H9 (cell line): ENCODE measurements at regions not wholly inside any gene's neighbourhood (a gene's known extent, or its start where the extent isn't known, plus 50 kb on each side); places are given as distances from the start of the nearest gene placed in this dataset.

Experiments
- DNase-seq: peaks from one replicate; pipeline ENCODE4 v3.0.0-alpha.2; 2017
- H2AFZ ChIP-seq: one replicate; pipeline ENCODE4 v1.6.1; 2013; ENCODE audit warnings: mild to moderate bottlenecking, low read length, control low read depth, moderate library complexity
- H2AK5ac ChIP-seq: 2 replicates; pipeline ENCODE4 v1.6.1; 2013; ENCODE audit warnings: low read length, control low read depth, mixed read lengths; ENCODE audit not compliant: insufficient read length
- H2BK120ac ChIP-seq: one replicate; pipeline ENCODE4 v1.6.1; 2013; ENCODE audit warnings: low read depth, mild to moderate bottlenecking, low read length, control low read depth, inconsistent platforms; ENCODE audit not compliant: poor library complexity, severe bottlenecking
- H2BK12ac ChIP-seq: 2 replicates; pipeline ENCODE4 v1.6.1; 2013; ENCODE audit warnings: low read length, control low read depth, mixed read lengths, low read depth; ENCODE audit not compliant: insufficient read length
- H2BK15ac ChIP-seq: 2 replicates; pipeline ENCODE4 v1.6.1; 2013; ENCODE audit warnings: low read depth, low read length, control low read depth
- H2BK20ac ChIP-seq: one replicate; pipeline ENCODE4 v1.6.1; 2013; ENCODE audit warnings: low read depth, mild to moderate bottlenecking, low read length, control low read depth, inconsistent platforms; ENCODE audit not compliant: poor library complexity, severe bottlenecking
- H2BK5ac ChIP-seq: 2 replicates; pipeline ENCODE4 v1.6.1; 2013; ENCODE audit warnings: low read length, control low read depth, mixed read lengths; ENCODE audit not compliant: insufficient read length
- H3K14ac ChIP-seq: 2 replicates; pipeline ENCODE4 v1.6.1; 2013; ENCODE audit warnings: low read length, control low read depth; ENCODE audit not compliant: insufficient read depth
- H3K18ac ChIP-seq: 2 replicates; pipeline ENCODE4 v1.6.1; 2013; ENCODE audit warnings: low read depth, mild to moderate bottlenecking, mixed read lengths, low read length, control low read depth; ENCODE audit not compliant: insufficient read length
- H3K23ac ChIP-seq: 2 replicates; pipeline ENCODE4 v1.6.1; 2013; ENCODE audit warnings: low read length, control low read depth, mixed read lengths, low read depth; ENCODE audit not compliant: insufficient read length
- H3K23me2 ChIP-seq: 2 replicates; pipeline ENCODE4 v1.6.1; 2013; ENCODE audit warnings: low read depth, mild to moderate bottlenecking, mixed read lengths, low read length, control low read depth; ENCODE audit not compliant: insufficient read length, poor library complexity, severe bottlenecking
- H3K27ac ChIP-seq: 2 replicates; pipeline ENCODE4 v1.5.1; 2013; ENCODE audit warnings: low read length, control low read depth, mixed read lengths, low read depth; ENCODE audit not compliant: insufficient read length
- H3K27me3 ChIP-seq: 2 replicates; pipeline ENCODE4 v1.6.1; 2013; ENCODE audit warnings: low read length, control low read depth, inconsistent platforms; ENCODE audit not compliant: insufficient read depth
- H3K4ac ChIP-seq: 2 replicates; pipeline ENCODE4 v1.6.1; 2013; ENCODE audit warnings: low read depth, mild to moderate bottlenecking, control low read depth, inconsistent platforms, low read length, moderate library complexity
- H3K4me1 ChIP-seq: 2 replicates; pipeline ENCODE4 v1.6.1; 2013; ENCODE audit warnings: low read length, control low read depth, inconsistent platforms; ENCODE audit not compliant: insufficient read depth
- H3K4me2 ChIP-seq: 2 replicates; pipeline ENCODE4 v1.6.1; 2013; ENCODE audit warnings: low read length, control low read depth, mixed read lengths; ENCODE audit not compliant: insufficient read length, insufficient read depth
- H3K56ac ChIP-seq: 2 replicates; pipeline ENCODE4 v1.6.1; 2013; ENCODE audit warnings: low read depth, mild to moderate bottlenecking, mixed read lengths, low read length, control low read depth; ENCODE audit not compliant: insufficient read length
- H3K79me1 ChIP-seq: 2 replicates; pipeline ENCODE4 v1.6.1; 2013; ENCODE audit warnings: low read depth, mild to moderate bottlenecking, moderate library complexity, low read length, control low read depth, inconsistent platforms; ENCODE audit not compliant: insufficient read depth, poor library complexity, severe bottlenecking
- H3K79me2 ChIP-seq: 2 replicates; pipeline ENCODE4 v1.6.1; 2013; ENCODE audit warnings: low read length, control low read depth, inconsistent platforms; ENCODE audit not compliant: insufficient read depth
- H3K9ac ChIP-seq: 2 replicates; pipeline ENCODE4 v1.6.1; 2013; ENCODE audit warnings: low read length, control low read depth, mixed read lengths; ENCODE audit not compliant: insufficient read length; ENCODE audit errors: extremely low read depth
- H3K9me3 ChIP-seq: one replicate; pipeline ENCODE4 v1.6.1; 2013; ENCODE audit warnings: low read depth, low read length, inconsistent platforms; ENCODE audit not compliant: control insufficient read depth
- H3T11ph ChIP-seq: one replicate; pipeline ENCODE4 v1.6.1; 2013; ENCODE audit warnings: mild to moderate bottlenecking, low read length, control low read depth, inconsistent platforms
- H4K20me1 ChIP-seq: one replicate; pipeline ENCODE4 v1.6.1; 2013; ENCODE audit not compliant: control insufficient read depth, insufficient read length, insufficient read depth
- H4K5ac ChIP-seq: 2 replicates; pipeline ENCODE4 v1.6.1; 2013; ENCODE audit warnings: low read depth, mild to moderate bottlenecking, mixed read lengths, low read length, control low read depth; ENCODE audit not compliant: insufficient read length
- H4K8ac ChIP-seq: replicated peaks from 2 replicates; pipeline ENCODE4 v1.6.1; 2013; ENCODE audit warnings: low read length, control low read depth, mixed read lengths, low read depth; ENCODE audit not compliant: insufficient read length
- H4K91ac ChIP-seq: 2 replicates; pipeline ENCODE4 v1.6.1; 2013; ENCODE audit warnings: low read depth, mild to moderate bottlenecking, moderate library complexity, mixed read lengths, low read length, control low read depth; ENCODE audit not compliant: insufficient read length
- H3K27ac Mint-ChIP-seq, 3 experiments: 2 replicates in 2 of 3; 3 replicates in 1 of 3; pipeline ENCODE4 v1.8.0; 2020 to 2021; ENCODE audit warnings: mixed read lengths in 3 of 3, mild to moderate bottlenecking in 1 of 3, moderate library complexity in 1 of 3
- H3K27me3 Mint-ChIP-seq: 2 replicates; pipeline ENCODE4 v1.8.0; 2021; ENCODE audit warnings: low read depth, mild to moderate bottlenecking, moderate library complexity, mixed read lengths
- H3K36me3 Mint-ChIP-seq, 3 experiments: 2 replicates in 2 of 3; 3 replicates in 1 of 3; pipeline ENCODE4 v1.8.0; 2020 to 2021; ENCODE audit warnings: low read depth in 3 of 3, mixed read lengths in 3 of 3; ENCODE audit not compliant: insufficient read depth in 1 of 3
- H3K4me1 Mint-ChIP-seq, 2 experiments: 2 replicates each; pipeline ENCODE4 v1.8.0; 2020; ENCODE audit warnings: mixed read lengths in 2 of 2
- H3K4me3 Mint-ChIP-seq, 2 experiments: 2 replicates in 1 of 2; 3 replicates in 1 of 2; pipeline ENCODE4 v1.8.0; 2020 to 2021; ENCODE audit warnings: mild to moderate bottlenecking in 2 of 2, mixed read lengths in 2 of 2, moderate library complexity in 1 of 2
- H3K9me3 Mint-ChIP-seq, 2 experiments: 2 replicates in 1 of 2; 3 replicates in 1 of 2; pipeline ENCODE4 v1.8.0; 2020; ENCODE audit warnings: mild to moderate bottlenecking in 2 of 2, mixed read lengths in 2 of 2, moderate library complexity in 1 of 2
- CTCF ChIP-seq: fragments of 200-600 bp; sonication (generic); conservative IDR thresholded peaks from 3 replicates; pipeline ENCODE4 v1.8.0; 2021; ENCODE audit warnings: antibody characterized with exemption, mild to moderate bottlenecking
- WGBS: extraction: QIAGEN DNeasy Blood & Tissue Kit; methylation state at CpG from one replicate; pipeline ENCODE4 v1.1.7; 2013; ENCODE audit warnings: missing lambda C conversion rate, low lambda C conversion rate, mixed read lengths; ENCODE audit not compliant: insufficient read length; ENCODE audit errors: extremely low coverage; 5-methylcytosine and 5-hydroxymethylcytosine counted together

GRCh38 chr9:134487066-134487710, 154.4 kb upstream of the COL5A1 start:
- Mint-ChIP-seq H3K4me1 (peaks cover 0 to 1% of the 10 kb centered on the region in 2 experiments; a peak in 2 of 4 replicates), H3K9me3 (peaks cover 0 to 3% of the 10 kb centered on the region in 2 experiments; a peak in 1 of 5 replicates), H3K27me3 (no peaks in the 10 kb centered on the region), H3K36me3 (no peaks in the 10 kb centered on the region), H3K4me3 (no peak overlapping the region), H3K27ac (no peak overlapping the region)
- no CpG with 5 or more reads among the region's 15 CpGs for WGBS
- H3K18ac ChIP-seq: no peak overlapping the region
- H3K79me2 ChIP-seq: no peaks in the 10 kb centered on the region
- no peak overlapping the region for H2BK12ac ChIP-seq
- H3K79me1 ChIP-seq: no peaks in the 10 kb centered on the region
- H3T11ph ChIP-seq: no peak overlapping the region
- no peak overlapping the region for H4K8ac ChIP-seq
- H2BK5ac ChIP-seq: no peak overlapping the region
- H4K20me1 ChIP-seq: no peaks in the 10 kb centered on the region
- no peaks in the 10 kb centered on the region for H3K27me3 ChIP-seq
- no peak overlapping the region for H3K9ac ChIP-seq
- no peak overlapping the region for H3K27ac ChIP-seq
- H2BK20ac ChIP-seq: no peak overlapping the region
- H2BK120ac ChIP-seq: no peak overlapping the region
- H3K23me2 ChIP-seq: no peaks in the 10 kb centered on the region
- H3K4ac ChIP-seq: no peak overlapping the region
- H2BK15ac ChIP-seq: no peak overlapping the region
- H3K14ac ChIP-seq: no peak overlapping the region
- H2AK5ac ChIP-seq: no peak overlapping the region
- no peak overlapping the region for H4K91ac ChIP-seq
- H3K4me1 ChIP-seq: no peaks in the 10 kb centered on the region
- no peak overlapping the region for H3K4me2 ChIP-seq
- no peak overlapping the region for H4K5ac ChIP-seq
- no peak for DNase-seq
- H2AFZ ChIP-seq: no peak overlapping the region
- no peak overlapping the region for H3K56ac ChIP-seq
- TF ChIP-seq CTCF: no peak
- H3K23ac ChIP-seq: no peak overlapping the region
- no peaks in the 10 kb centered on the region for H3K9me3 ChIP-seq
